ENCODE measurements at regions not wholly inside any gene's neighbourhood (a gene's known extent, or its start where the extent isn't known, plus 50 kb on each side); places are given as distances from the start of the nearest gene placed in this dataset.

GRCh38 chr17:53635444-53635843 lies 187.3 kb upstream of the KIF2B start:
- no peak for TF ChIP-seq CTCF (conservative IDR thresholded peaks at IDR 0.05; ENCODE audit: low read depth, low read length)
- no peak for TF ChIP-seq EZH2 (IDR thresholded peaks at IDR 0.05; ENCODE audit: borderline replicate concordance, low read depth, low read length, poor library complexity, severe bottlenecking)

Measured in A673 (cell line).